NCI-H1092 treated with DMSO at 0.1 percent for 48 hours (cell line): ENCODE measurements at regions not wholly inside any gene's neighbourhood (a gene's known extent, or its start where the extent isn't known, plus 50 kb on each side); places are given as distances from the start of the nearest gene placed in this dataset.

Experiments
- DNase-seq: peaks from one replicate; lab custom pipeline; 2025; lab: John Stamatoyannopoulos, UW

- no peak for DNase-seq
Measured at GRCh38 chr6:14187406-14187805, 69.8 kb downstream of the CD83 start.

- no peak for DNase-seq
Measured at GRCh38 chr6:14189074-14189473, 71.5 kb downstream of the CD83 start.

GRCh38 chr6:14190191-14190928, 72.8 kb downstream of the CD83 start:
- no peak for DNase-seq

- no peak for DNase-seq
Measured at GRCh38 chr6:14190929-14191224, 73.3 kb downstream of the CD83 start.

- DNase-seq: no peak
Measured at GRCh38 chr6:14191761-14192160, 74.2 kb downstream of the CD83 start.

- no peak for DNase-seq
Measured at GRCh38 chr6:14192216-14192788, 74.7 kb downstream of the CD83 start.

- DNase-seq: no peak
Measured at GRCh38 chr6:14193524-14193923, 76.0 kb downstream of the CD83 start.

GRCh38 chr6:14194483-14194882, 76.9 kb downstream of the CD83 start:
- DNase-seq: no peak

GRCh38 chr6:14194976-14195375, 77.4 kb downstream of the CD83 start:
- no peak for DNase-seq

GRCh38 chr6:14196026-14196425, 78.5 kb downstream of the CD83 start:
- no peak for DNase-seq

- no peak for DNase-seq
Measured at GRCh38 chr6:14197118-14197517, 79.5 kb downstream of the CD83 start.

- no peak for DNase-seq
Measured at GRCh38 chr6:14200047-14200446, 82.5 kb downstream of the CD83 start.

GRCh38 chr6:14202947-14203346, 85.4 kb downstream of the CD83 start:
- no peak for DNase-seq

- no peak for DNase-seq
Measured at GRCh38 chr6:14206391-14206790, 88.8 kb downstream of the CD83 start.

GRCh38 chr6:14207448-14207847, 89.9 kb downstream of the CD83 start:
- DNase-seq: no peak

GRCh38 chr6:14209000-14209399, 91.4 kb downstream of the CD83 start:
- no peak for DNase-seq

- no peak for DNase-seq
Measured at GRCh38 chr6:14210077-14210476, 92.5 kb downstream of the CD83 start.

- DNase-seq: peak; percentile 75
Measured at GRCh38 chr6:14210663-14211561, 93.3 kb downstream of the CD83 start.

- DNase-seq: no peak
Measured at GRCh38 chr6:14211562-14211942, 94.0 kb downstream of the CD83 start.

GRCh38 chr6:14212020-14212419, 94.4 kb downstream of the CD83 start:
- DNase-seq: no peak

- no peak for DNase-seq
Measured at GRCh38 chr6:14212632-14213031, 95.1 kb downstream of the CD83 start.

GRCh38 chr6:14216946-14217684, 99.5 kb downstream of the CD83 start:
- DNase-seq: no peak
